Myocyte (in vitro differentiated cells): ENCODE measurements at regions not wholly inside any gene's neighbourhood (a gene's known extent, or its start where the extent isn't known, plus 50 kb on each side); places are given as distances from the start of the nearest gene placed in this dataset.

Experiments used
- DNase-seq: peaks from one replicate; pipeline ENCODE4 v3.0.0-alpha.2; 2012; ENCODE audit warnings: low read depth

- DNase-seq, result no peak
Observed at GRCh38 chr2:82853299-82853698, 1605.8 kb downstream of the SUCLG1 start.

- no peak for DNase-seq
Observed at GRCh38 chr2:82852787-82853186, 1606.3 kb downstream of the SUCLG1 start.

GRCh38 chr2:82848285-82848684 lies 1610.8 kb downstream of the SUCLG1 start:
- no peak for DNase-seq

- DNase-seq, result no peak
Observed at GRCh38 chr2:82839036-82839435, 1620.0 kb downstream of the SUCLG1 start.

DNA sequence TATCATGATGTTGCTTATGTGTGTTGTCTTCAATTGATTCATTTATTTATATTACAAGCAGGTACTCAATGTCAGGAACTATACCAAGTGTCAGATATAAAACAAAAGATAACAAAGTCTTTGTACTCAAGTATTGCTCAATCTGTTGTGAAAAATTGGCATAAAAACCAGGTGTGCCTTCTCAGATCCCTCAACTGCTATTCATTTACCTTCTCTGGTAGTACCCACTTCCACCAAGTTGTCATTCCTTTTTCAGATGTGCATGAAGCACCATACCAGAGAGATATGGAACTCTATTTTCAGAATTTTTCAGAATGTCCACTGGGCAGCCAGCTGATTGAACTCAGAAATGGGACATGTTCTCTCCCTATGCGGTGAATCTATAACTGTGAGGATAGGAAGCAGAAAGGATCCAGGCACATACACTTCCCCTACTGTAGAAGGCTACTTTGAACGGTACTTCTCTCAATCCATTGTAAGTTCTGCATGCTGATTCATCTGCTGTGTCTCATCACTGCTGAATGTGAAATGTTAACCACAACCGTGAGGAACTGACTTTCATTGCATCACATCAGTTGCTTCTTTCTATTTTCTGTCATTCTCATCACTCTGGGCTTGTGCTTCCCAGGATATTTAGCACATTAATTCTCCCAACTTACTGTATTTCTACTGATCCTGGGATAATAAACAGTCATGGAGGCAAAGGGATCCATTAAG lies 1621.3 kb downstream of the SUCLG1 start:
- peak; percentile 90 for DNase-seq

DNA sequence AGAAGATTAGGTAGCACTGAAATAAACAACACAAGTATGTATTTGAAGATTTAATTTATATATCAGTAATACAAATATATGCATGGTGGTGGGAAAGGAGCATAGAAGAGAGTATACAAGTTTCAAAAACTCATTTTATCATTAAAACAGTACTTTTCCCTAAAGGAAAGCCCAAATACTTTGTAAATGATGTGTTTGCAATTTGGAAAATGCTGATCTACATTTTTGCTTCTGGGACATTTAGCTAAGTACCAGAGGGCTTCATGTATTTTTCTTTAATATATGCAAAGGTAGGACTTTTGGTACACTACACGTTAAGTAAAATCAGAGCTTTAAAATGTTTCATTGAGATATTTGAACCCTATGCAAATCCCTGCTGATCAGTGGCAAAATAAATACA lies 1624.2 kb downstream of the SUCLG1 start:
- no peak for DNase-seq

GRCh38 chr2:82827426-82827825 lies 1631.7 kb downstream of the SUCLG1 start:
- DNase-seq, result no peak

DNA sequence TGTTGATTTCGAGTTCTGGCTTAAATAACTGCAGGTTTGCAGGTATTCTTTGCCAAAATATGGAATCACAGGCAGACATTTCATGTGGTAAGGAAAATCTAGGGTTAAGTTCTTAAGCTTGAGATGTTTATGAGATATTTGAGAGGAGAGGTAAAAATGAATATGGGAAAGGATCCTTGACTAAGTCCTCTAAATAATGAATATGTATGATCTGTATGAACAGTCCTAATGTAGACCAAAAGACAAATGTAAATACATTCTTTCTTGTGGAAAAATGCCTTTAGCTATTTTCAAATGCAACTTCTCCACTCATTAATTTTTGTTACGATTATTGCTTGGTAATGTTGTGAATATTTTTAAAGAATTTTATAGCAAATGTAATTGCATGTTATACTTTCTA lies 1632.6 kb downstream of the SUCLG1 start:
- DNase-seq, result no peak

- no peak for DNase-seq
Observed at GRCh38 chr2:82825410-82826090, 1633.5 kb downstream of the SUCLG1 start.

- no peak for DNase-seq
Observed at GRCh38 chr2:82823892-82824291, 1635.2 kb downstream of the SUCLG1 start.

GRCh38 chr2:82819951-82820350 lies 1639.1 kb downstream of the SUCLG1 start:
- DNase-seq, result no peak

DNA sequence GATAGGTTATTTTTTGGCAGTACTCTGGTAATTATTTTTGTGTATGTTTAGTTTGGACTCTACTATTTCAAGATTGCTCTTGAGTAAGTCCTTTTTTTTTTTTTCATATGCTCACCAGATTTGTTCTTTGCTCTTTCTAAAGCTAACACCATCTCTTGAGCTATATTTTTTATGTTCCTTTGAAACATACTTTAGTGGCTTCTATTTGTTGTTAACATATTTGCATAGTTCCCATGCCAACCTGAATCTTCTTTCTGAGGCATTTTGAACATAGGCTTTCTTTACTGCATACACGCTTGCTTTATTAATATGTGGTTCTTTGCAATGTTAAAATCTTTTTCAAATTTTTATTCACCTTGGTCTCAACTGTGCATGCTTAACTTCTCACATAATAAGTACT lies 1644.9 kb downstream of the SUCLG1 start:
- DNase-seq, result no peak

- no peak for DNase-seq
Observed at GRCh38 chr2:82811946-82812345, 1647.1 kb downstream of the SUCLG1 start.

- DNase-seq, result no peak
Observed at GRCh38 chr2:82803307-82803706, 1655.8 kb downstream of the SUCLG1 start.

- no peak for DNase-seq
Observed at GRCh38 chr2:82797469-82797868, 1661.6 kb downstream of the SUCLG1 start.

- no peak for DNase-seq
Observed at GRCh38 chr2:82796132-82796531, 1662.9 kb downstream of the SUCLG1 start.

DNA sequence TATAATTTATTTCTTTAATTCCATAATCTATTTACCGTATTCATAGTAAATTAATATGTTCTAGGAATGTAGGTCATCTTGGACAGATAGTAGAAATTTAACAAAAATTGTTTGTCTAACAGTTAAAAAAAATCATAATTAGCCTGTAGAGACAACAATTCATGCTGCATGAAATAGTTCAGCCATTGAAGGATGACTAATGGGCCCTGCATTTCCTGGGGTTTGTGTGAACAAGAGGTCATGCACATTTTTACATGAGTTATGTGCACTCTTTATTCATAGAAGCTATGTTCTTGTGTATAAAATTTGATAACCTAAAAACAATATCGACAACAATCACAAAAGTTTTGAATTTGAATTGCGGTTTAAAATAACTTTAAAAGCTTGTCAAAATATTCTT lies 1663.6 kb downstream of the SUCLG1 start:
- DNase-seq, result peak; percentile 62

DNA sequence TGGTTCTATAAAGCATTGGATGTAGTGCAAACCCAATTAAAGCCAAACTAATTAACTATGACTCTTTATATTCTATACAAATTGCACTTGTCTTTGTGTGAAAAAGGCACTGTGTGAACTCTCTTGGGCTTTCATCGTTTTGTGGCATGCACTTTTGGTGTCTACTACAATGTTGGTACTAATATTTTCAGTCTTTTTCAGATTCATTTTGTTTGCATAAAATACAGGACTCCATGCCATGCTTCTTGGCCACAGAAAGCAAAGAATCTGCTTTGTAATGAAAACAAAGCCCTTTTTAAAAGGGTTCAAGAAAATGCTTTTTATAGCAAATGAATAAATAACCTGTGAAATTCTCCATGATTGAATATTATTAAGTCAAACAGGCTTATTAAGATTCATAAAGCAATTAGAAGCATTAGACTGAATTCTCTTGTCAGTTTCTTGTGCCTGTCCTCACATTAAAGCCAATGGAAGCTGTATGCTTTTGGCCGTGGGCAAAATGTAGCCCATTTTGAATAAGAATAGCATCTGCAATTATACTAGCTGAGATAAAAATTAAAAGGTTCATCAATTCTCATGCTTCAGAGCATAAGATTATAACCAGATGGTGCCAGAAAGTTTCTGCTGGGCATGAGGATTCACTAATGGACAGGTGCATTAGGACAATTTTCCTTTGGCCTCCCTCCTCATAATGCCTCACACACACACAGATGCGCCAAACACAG lies 1665.2 kb downstream of the SUCLG1 start:
- no peak for DNase-seq

- DNase-seq, result no peak
Observed at GRCh38 chr2:82792316-82792715, 1666.8 kb downstream of the SUCLG1 start.

DNA sequence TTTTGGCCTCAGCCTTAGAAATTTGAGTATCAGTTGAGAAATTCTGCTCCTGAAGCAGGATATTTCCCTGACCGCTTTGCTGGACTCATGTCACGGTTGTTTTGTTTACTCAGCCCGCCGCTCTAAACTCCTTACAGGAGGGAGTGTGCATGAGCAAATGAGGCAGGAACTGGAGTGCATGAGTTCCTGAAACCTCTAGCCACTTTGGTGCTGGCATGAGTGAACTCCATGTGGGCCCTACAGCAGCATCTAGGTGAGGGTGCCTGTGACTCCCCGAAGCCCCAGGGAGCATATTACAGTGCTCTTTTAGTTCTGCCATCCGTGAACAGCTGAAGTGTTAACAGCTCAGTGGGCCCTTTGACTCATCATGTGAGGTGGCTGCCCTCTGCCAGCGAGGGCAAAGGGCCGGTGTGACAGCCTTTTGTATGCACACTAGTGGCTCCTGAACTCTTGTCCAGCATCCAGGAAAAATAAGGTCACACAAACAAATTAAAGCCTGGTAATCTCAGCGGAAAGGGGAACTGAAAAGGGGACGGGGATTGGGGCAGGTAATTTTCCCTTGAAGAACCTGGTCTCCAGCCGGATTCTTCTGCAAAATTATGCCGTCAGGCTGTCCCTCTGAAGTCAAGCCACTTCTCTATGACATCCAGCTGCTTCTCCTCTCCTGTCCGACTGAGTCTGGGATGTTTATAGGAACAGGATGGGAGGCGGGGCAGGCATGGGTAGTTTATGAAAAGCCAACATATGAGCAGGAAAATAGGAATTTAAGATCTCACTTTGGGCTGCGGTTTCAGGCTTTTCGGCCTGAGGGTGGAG lies 1668.7 kb downstream of the SUCLG1 start:
- DNase-seq, result peak; percentile 61

GRCh38 chr2:82789851-82790205 lies 1669.3 kb downstream of the SUCLG1 start:
- DNase-seq, result no peak
